H1 (cell line): ENCODE measurements at regions not wholly inside any gene's neighbourhood (a gene's known extent, or its start where the extent isn't known, plus 50 kb on each side); places are given as distances from the start of the nearest gene placed in this dataset.
A peak's percentile ranks its signal among the peaks of the same experiment; 100 is the strongest.

ENCODE experiments used
- CTCF ChIA-PET: fragments of 300-600 bp; sonication (Branson Sonifier 250); formaldehyde crosslinking; loops from one replicate; lab custom pipeline; 2021; ENCODE audit not compliant: partially characterized antibody; lab: Charles Lee
- POLR2A ChIA-PET: fragments of 300-600 bp; sonication (Branson Sonifier 250); formaldehyde crosslinking; loops from one replicate; lab custom pipeline; 2021; ENCODE audit warnings: inconsistent platforms; ENCODE audit not compliant: partially characterized antibody; lab: Charles Lee
- DNase-seq, 2 experiments: peaks; one replicate each; pipeline versions ENCODE4 v3.0.0 to v3.0.0-alpha.2; 2010 to 2022; ENCODE audit warnings: low spot score in 2 of 2, low read depth in 1 of 2, mixed read lengths in 1 of 2
- FAIRE-seq: peaks from 2 replicates; lab custom pipeline; 2011; peaks lifted over from hg19 to GRCh38; lab: Jason Lieb, UNC
- H2AFZ ChIP-seq: 2 replicates; pipeline ENCODE4 v1.8.1; 2012; ENCODE audit warnings: low read length, inconsistent platforms
- H2AK5ac ChIP-seq: 2 replicates; pipeline ENCODE4 v1.6.1; 2013; ENCODE audit warnings: low read depth, low read length
- H2BK120ac ChIP-seq: replicated peaks from 2 replicates; pipeline ENCODE3; 2013; ENCODE audit warnings: low read depth, low read length, inconsistent platforms
- H2BK12ac ChIP-seq: 2 replicates; pipeline ENCODE4 v1.6.1; 2013; ENCODE audit warnings: low read depth, low read length
- H2BK15ac ChIP-seq: 2 replicates; pipeline ENCODE4 v1.6.1; 2013; ENCODE audit warnings: low read length
- H2BK20ac ChIP-seq: 2 replicates; pipeline ENCODE4 v1.6.1; 2013; ENCODE audit warnings: low read length
- H2BK5ac ChIP-seq: 2 replicates; pipeline ENCODE4 v1.6.1; 2013; ENCODE audit warnings: low read depth, low read length
- H3K14ac ChIP-seq: 2 replicates; pipeline ENCODE4 v1.6.1; 2013; ENCODE audit warnings: inconsistent platforms; ENCODE audit not compliant: insufficient read length
- H3K18ac ChIP-seq: 2 replicates; pipeline ENCODE4 v1.6.1; 2013; ENCODE audit warnings: low read length; ENCODE audit errors: extremely low read depth
- H3K23ac ChIP-seq: 2 replicates; pipeline ENCODE4 v1.6.1; 2013; ENCODE audit warnings: inconsistent platforms; ENCODE audit not compliant: insufficient read length
- H3K23me2 ChIP-seq: 2 replicates; pipeline ENCODE4 v1.6.1; 2013; ENCODE audit warnings: low read depth, low read length
- H3K27ac ChIP-seq: 2 replicates; pipeline ENCODE4 v1.6.1; 2011; ENCODE audit warnings: low read depth, low read length, inconsistent platforms
- H3K27me3 ChIP-seq, 4 experiments: replicated peaks in 1 of 4; 1 replicate in 1 of 4; 2 replicates in 3 of 4; pipeline versions ENCODE4 v1.6.1 to v1.8.1; 2011 to 2013; ENCODE audit warnings: low read length in 3 of 4, mild to moderate bottlenecking in 3 of 4, inconsistent platforms in 2 of 4, mixed read lengths in 2 of 4, moderate library complexity in 1 of 4; ENCODE audit not compliant: control insufficient read depth in 3 of 4, insufficient read depth in 3 of 4; ENCODE audit errors: extremely low read depth in 1 of 4
- H3K36me3 ChIP-seq, 4 experiments: 2 replicates each; pipeline versions ENCODE4 v1.6.1 to v1.8.1; 2011 to 2013; ENCODE audit warnings: mild to moderate bottlenecking in 4 of 4, low read length in 3 of 4, moderate library complexity in 2 of 4, control low read depth in 1 of 4, inconsistent platforms in 1 of 4; ENCODE audit not compliant: insufficient read depth in 4 of 4, control insufficient read depth in 2 of 4
- H3K4ac ChIP-seq: replicated peaks from 2 replicates; pipeline ENCODE3; 2013; ENCODE audit warnings: low read length, low read depth, mixed read lengths, inconsistent platforms; ENCODE audit not compliant: insufficient read length
- H3K4me1 ChIP-seq, 4 experiments: replicated peaks in 1 of 4; 1 replicate in 1 of 4; 2 replicates in 3 of 4; pipeline versions ENCODE4 v1.6.1 to v1.8.1; 2011 to 2013; ENCODE audit warnings: low read length in 3 of 4, inconsistent platforms in 2 of 4, mixed read lengths in 1 of 4; ENCODE audit not compliant: insufficient read depth in 4 of 4, control insufficient read depth in 3 of 4
- H3K4me2 ChIP-seq, 2 experiments: 2 replicates each; pipeline versions ENCODE4 v1.6.1 to v1.8.1; 2011 to 2013; ENCODE audit warnings: low read depth in 2 of 2, low read length in 2 of 2, control low read depth in 1 of 2, inconsistent platforms in 1 of 2, mild to moderate bottlenecking in 1 of 2; ENCODE audit not compliant: insufficient read depth in 1 of 2
- H3K4me3 ChIP-seq, 4 experiments: fragments of 200-600, 300-600 bp in 1 of 4; sonication (generic), shearing (Covaris generic), sonication (Bioruptor Twin) in 1 of 4; 2 replicates each; pipeline versions ENCODE4 v1.5.1 to v1.8.1; 2011 to 2016; ENCODE audit warnings: low read length in 4 of 4, low read depth in 3 of 4, control low read depth in 2 of 4, inconsistent platforms in 2 of 4, mild to moderate bottlenecking in 2 of 4, mixed read lengths in 1 of 4, moderate library complexity in 1 of 4; ENCODE audit not compliant: insufficient read depth in 2 of 4; ENCODE audit errors: extremely low read depth in 1 of 4
- H3K56ac ChIP-seq: replicated peaks from 2 replicates; pipeline ENCODE3; 2013; ENCODE audit warnings: low read depth, mild to moderate bottlenecking, mixed read lengths, low read length, inconsistent platforms; ENCODE audit not compliant: insufficient read length
- H3K79me1 ChIP-seq: 2 replicates; pipeline ENCODE4 v1.6.1; 2013; ENCODE audit warnings: low read depth, low read length, control low read depth
- H3K79me2 ChIP-seq, 2 experiments: 2 replicates each; pipeline versions ENCODE4 v1.6.1 to v1.8.1; 2012 to 2013; ENCODE audit warnings: low read length in 2 of 2, mild to moderate bottlenecking in 2 of 2, inconsistent platforms in 1 of 2; ENCODE audit not compliant: insufficient read depth in 2 of 2, control insufficient read depth in 1 of 2
- H3K9ac ChIP-seq, 4 experiments: replicated peaks in 1 of 4; 1 replicate in 1 of 4; 2 replicates in 3 of 4; pipeline versions ENCODE4 v1.6.1 to v1.8.1; 2011 to 2013; ENCODE audit warnings: low read depth in 3 of 4, low read length in 3 of 4, control low read depth in 2 of 4, mild to moderate bottlenecking in 2 of 4, moderate library complexity in 2 of 4, inconsistent platforms in 1 of 4; ENCODE audit errors: extremely low read depth in 1 of 4
- H3K9me3 ChIP-seq, 2 experiments: 2 replicates each; pipeline versions ENCODE4 v1.6.1 to v1.8.1; 2012 to 2013; ENCODE audit warnings: mild to moderate bottlenecking in 2 of 2, moderate library complexity in 2 of 2, control low read depth in 1 of 2, inconsistent platforms in 1 of 2, low read depth in 1 of 2, low read length in 1 of 2, mixed read lengths in 1 of 2; ENCODE audit not compliant: insufficient read depth in 2 of 2
- H4K20me1 ChIP-seq, 2 experiments: replicated peaks in 1 of 2; 2 replicates each; pipeline versions ENCODE3 to v1.8.1; 2011 to 2013; ENCODE audit warnings: inconsistent platforms in 2 of 2, low read length in 2 of 2, mild to moderate bottlenecking in 1 of 2; ENCODE audit not compliant: insufficient read depth in 2 of 2, control insufficient read depth in 1 of 2
- H4K5ac ChIP-seq: 2 replicates; pipeline ENCODE4 v1.6.1; 2013; ENCODE audit warnings: low read length, low read depth, mixed read lengths, inconsistent platforms; ENCODE audit not compliant: insufficient read length
- H4K8ac ChIP-seq: 2 replicates; pipeline ENCODE4 v1.8.0; 2013; ENCODE audit warnings: mild to moderate bottlenecking, moderate library complexity, low read length, inconsistent platforms; ENCODE audit not compliant: insufficient read depth; ENCODE audit errors: extremely low read depth
- H4K91ac ChIP-seq: replicated peaks from 2 replicates; pipeline ENCODE3; 2013; ENCODE audit warnings: low read length, mixed read lengths, inconsistent platforms; ENCODE audit not compliant: insufficient read length
- CTBP2 ChIP-seq: IDR thresholded peaks from 2 replicates; pipeline ENCODE4 v1.7.0; 2011; ENCODE audit warnings: borderline replicate concordance, mild to moderate bottlenecking, moderate library complexity, mixed read lengths, low read length; ENCODE audit not compliant: insufficient read depth, insufficient read length
- EZH2 ChIP-seq: fragments of 200-600 bp; sonication (generic); IDR thresholded peaks from 2 replicates; pipeline ENCODE4 v1.7.1; 2012; ENCODE audit warnings: low read depth, mild to moderate bottlenecking, moderate library complexity, low read length, inconsistent platforms; ENCODE audit not compliant: severe bottlenecking
- FOSL1 ChIP-seq: IDR thresholded peaks from 2 replicates; pipeline ENCODE4 v1.6.1; 2011; ENCODE audit warnings: mild to moderate bottlenecking, low read depth, low read length, moderate library complexity; ENCODE audit not compliant: insufficient read depth
- HDAC6 ChIP-seq: IDR thresholded peaks from one replicate; pipeline ENCODE4 v1.7.1; 2012; ENCODE audit warnings: low read depth, mild to moderate bottlenecking, inconsistent platforms, low read length, moderate library complexity
- NANOG ChIP-seq: IDR thresholded peaks from 2 replicates; pipeline ENCODE4 v1.6.1; 2011; ENCODE audit warnings: low read length, low read depth, mild to moderate bottlenecking, inconsistent platforms; ENCODE audit not compliant: insufficient read depth, poor library complexity, severe bottlenecking
- POLR2A ChIP-seq, 2 experiments: IDR thresholded peaks; 1 replicate in 1 of 2; 2 replicates in 1 of 2; pipeline ENCODE4 v1.6.1; 2011; ENCODE audit warnings: low read depth in 2 of 2, low read length in 2 of 2, mild to moderate bottlenecking in 2 of 2; ENCODE audit errors: control extremely low read depth in 1 of 2
- SIX5 ChIP-seq: IDR thresholded peaks from 2 replicates; pipeline ENCODE4 v1.6.1; 2011; ENCODE audit warnings: mild to moderate bottlenecking, low read depth, low read length
- SP4 ChIP-seq: IDR thresholded peaks from 2 replicates; pipeline ENCODE4 v1.6.1; 2012; ENCODE audit warnings: low read length, inconsistent platforms
- WGBS, 2 experiments: shearing (Covaris generic) in 1 of 2; methylation state at CpG; one replicate each; pipeline versions ENCODE4 v1.1.6 to v1.1.7; 2013 to 2015; ENCODE audit warnings: low lambda C conversion rate in 2 of 2, mixed read lengths in 2 of 2, inconsistent platforms in 1 of 2, low coverage in 1 of 2, missing lambda C conversion rate in 1 of 2; ENCODE audit not compliant: insufficient replicate concordance in 2 of 2, insufficient coverage in 1 of 2, insufficient read length in 1 of 2; ENCODE audit errors: extremely low coverage in 1 of 2, missing lambda C conversion rate in 1 of 2; 5-methylcytosine and 5-hydroxymethylcytosine counted together

DNA sequence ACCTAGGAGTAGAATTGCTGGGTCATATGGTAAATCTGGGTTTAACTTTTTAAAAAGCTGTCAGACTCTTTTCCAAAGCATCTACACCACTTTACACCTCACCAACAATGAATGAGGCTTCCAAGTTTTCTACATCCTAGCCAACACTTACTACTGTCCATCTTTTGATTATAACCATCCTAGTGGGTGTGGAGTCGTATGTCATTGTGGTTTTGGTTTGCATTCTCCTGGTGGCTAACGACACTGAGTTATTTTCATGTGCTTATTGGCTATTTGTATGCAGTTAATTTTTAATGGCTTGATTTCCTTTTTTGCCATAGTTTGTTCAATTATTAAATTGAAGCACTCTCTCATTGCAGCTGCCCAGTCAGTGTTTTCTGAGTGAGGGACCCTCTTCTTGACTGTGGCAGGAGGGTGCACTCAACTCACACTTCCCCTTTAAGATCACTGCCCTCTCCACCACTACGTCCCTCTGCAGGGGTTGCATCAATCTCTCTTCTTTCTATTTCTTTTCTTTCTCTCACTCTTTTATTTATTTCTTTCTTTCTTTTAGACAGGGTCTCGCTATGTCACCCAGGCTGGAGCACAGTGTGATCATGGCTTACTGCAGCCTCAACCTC lies 182.3 kb downstream of the C9orf152 start:
- Histone ChIP-seq H2AFZ (no peak overlapping the region), H3K18ac (no peak overlapping the region), H3K9ac (no peak overlapping the region), H2BK15ac (no peak overlapping the region), H3K4me1 (peaks cover 0 to 6% (median 0%) of the 10 kb centered on the region in 4 experiments; a peak in 1 of 7 replicates), H3K9me3 (no peaks in the 10 kb centered on the region), H3K23me2 (no peaks in the 10 kb centered on the region), H2BK5ac (no peak overlapping the region)
- no peak for FAIRE-seq
- CTCF ChIA-PET, result no interaction called here
- POLR2A ChIA-PET, result no interaction called here
- no peak for TF ChIP-seq SP4
- TF ChIP-seq POLR2A (IDR thresholded peaks at IDR 0.05; ENCODE audit: control extremely low read depth in 1 of 2, low read depth in 2 of 2, low read length in 2 of 2), result no peak
- no peak for TF ChIP-seq EZH2
- TF ChIP-seq NANOG, result no peak
- TF ChIP-seq HDAC6, result no peak
- TF ChIP-seq FOSL1, result no peak
- no peak for TF ChIP-seq CTBP2
- TF ChIP-seq SIX5, result no peak
- TF ChIP-seq, all 59 proteins: peak for 0
- H3K27me3 ChIP-seq, result no peaks in the 10 kb centered on the region
- no peak overlapping the region for H4K8ac ChIP-seq
- WGBS, 2 experiments, result 89% methylated on average over 4 of the region's 4 CpGs; no CpG with 5 or more reads in 1 of the 2 experiments
- no peaks in the 10 kb centered on the region for H3K36me3 ChIP-seq
- no peaks in the 10 kb centered on the region for H3K79me1 ChIP-seq
- H3K27ac ChIP-seq, result no peak overlapping the region
- no peaks in the 10 kb centered on the region for H4K20me1 ChIP-seq
- H4K91ac ChIP-seq, result no peak overlapping the region
- H4K5ac ChIP-seq, result no peak overlapping the region
- H2BK120ac ChIP-seq, result no peak overlapping the region
- no peak overlapping the region for H3K4me2 ChIP-seq
- H2AK5ac ChIP-seq, result no peak overlapping the region
- no peak overlapping the region for H3K4ac ChIP-seq
- no peak overlapping the region for H3K4me3 ChIP-seq
- no peak overlapping the region for H3K14ac ChIP-seq
- no peaks in the 10 kb centered on the region for H3K79me2 ChIP-seq
- H2BK20ac ChIP-seq, result 0 out of 2 replicates have a peak overlapping the region, but pooled peaks have one; percentile 87
- no peak for DNase-seq
- no peak overlapping the region for H3K23ac ChIP-seq
- no peak overlapping the region for H3K56ac ChIP-seq
- 0 out of 2 replicates have a peak overlapping the region, but pooled peaks have one; percentile 39 for H2BK12ac ChIP-seq
